HG02759 (cell line): ENCODE measurements at regions not wholly inside any gene's neighbourhood (a gene's known extent, or its start where the extent isn't known, plus 50 kb on each side); places are given as distances from the start of the nearest gene placed in this dataset.
"Not testable (repeated sequence)": the region's sequence is repeated elsewhere in the genome, so short reads cannot be mapped to it uniquely, and the experiment has no call there.

ENCODE experiments used
- ATAC-seq: cut with Tn5 transposase; IDR thresholded peaks from one replicate; pipeline ENCODE4 v1.9.1; 2021; ENCODE audit warnings: mild to moderate bottlenecking, moderate library complexity; ENCODE audit not compliant: unreplicated experiment

DNA sequence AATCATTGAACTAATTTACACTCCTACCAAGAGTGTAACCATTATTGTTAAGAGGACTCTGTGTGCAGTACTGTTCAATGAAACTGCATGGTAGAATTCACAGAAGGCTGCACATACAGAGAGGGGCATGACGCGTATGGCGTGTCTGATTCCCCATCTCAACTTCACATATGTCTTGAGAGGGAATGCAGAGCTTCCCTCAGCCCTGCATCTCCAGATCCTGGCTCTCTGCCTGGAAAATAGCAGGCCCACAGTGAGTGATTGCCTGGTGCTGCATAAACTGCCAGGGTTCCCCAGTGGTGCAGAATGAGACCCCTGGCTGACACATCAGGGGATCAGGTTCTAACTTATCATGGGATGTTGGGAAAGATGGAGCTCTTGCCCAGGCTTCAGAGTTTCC, 260.2 kb upstream of the ISX start:
- no peak for ATAC-seq

DNA sequence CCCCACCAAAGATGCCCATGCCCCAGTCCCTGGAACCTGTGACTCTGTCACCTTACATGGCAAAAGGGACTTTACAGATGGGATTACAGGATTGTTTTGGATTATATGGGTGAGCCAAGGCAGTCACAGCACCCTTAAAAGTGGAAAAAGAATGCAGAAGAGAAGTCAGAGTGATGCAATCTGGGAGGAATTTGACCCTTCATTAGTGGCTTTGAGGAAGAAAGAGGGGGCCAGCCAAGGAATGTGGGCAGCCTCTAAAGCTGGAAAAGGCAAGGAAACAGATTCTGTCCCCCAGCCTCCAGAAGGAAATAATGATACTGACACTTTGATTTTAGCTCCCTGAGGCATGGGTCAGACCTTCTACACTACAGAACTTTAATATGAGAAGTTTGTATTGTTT, 257.3 kb upstream of the ISX start:
- no peak for ATAC-seq

- no peak for ATAC-seq
Observed at GRCh38 chr22:34812631-34813030, 253.3 kb upstream of the ISX start.

DNA sequence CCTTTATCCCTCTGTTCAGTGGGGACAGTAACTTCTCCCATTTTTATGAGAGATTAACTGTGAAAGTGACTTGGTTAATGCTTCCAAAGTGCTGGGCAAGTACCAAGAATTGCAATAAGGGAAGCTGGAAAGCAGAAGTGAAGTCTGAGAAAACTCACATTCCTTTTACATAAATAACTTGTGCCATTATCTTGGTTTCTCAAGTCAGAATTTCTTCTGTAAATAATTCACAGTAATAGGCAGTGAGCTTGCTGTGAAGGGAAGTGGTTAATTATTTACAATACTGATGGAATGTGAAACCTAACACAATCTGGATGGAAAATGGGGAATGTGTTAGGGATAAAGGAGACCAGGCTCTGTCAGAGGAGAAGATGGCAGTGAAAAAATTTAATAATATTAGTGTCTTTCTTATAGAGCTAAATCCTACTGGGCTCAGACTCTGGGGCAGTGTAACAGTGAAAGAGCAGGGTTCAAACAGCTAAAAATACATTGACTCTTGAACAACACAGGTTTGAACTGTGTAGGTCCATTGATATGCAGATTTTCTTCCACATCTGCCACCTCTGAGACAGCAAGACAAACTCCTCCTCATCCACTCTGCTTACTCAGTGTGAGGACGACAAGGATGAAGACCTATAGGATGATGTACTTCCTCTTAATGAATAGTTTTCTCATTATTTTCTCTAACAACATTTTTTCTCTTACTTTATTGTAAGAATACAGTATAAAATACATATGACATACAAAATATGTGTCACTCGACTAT, 251.5 kb upstream of the ISX start:
- no peak for ATAC-seq

DNA sequence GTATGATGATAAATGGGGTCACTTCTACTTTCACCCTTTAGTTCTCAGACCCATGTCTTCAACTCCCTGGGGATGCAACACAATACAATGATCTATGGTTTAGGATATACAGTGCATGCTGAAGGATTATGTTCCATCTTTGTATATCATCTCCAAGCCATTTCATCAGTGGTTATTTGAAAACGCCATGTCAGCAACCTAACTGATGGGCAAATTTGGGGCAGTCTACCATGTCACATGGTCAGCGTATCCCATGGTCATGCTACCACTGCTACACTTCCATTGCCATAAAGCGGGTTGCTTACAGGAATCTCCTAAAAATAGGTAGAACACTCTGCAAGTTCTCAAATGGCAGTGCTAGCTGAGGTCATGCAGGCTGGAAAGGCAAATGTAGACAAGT, 236.5 kb upstream of the ISX start:
- no peak for ATAC-seq

- ATAC-seq, result no peak
Observed at GRCh38 chr22:34834059-34834458, 231.9 kb upstream of the ISX start.

DNA sequence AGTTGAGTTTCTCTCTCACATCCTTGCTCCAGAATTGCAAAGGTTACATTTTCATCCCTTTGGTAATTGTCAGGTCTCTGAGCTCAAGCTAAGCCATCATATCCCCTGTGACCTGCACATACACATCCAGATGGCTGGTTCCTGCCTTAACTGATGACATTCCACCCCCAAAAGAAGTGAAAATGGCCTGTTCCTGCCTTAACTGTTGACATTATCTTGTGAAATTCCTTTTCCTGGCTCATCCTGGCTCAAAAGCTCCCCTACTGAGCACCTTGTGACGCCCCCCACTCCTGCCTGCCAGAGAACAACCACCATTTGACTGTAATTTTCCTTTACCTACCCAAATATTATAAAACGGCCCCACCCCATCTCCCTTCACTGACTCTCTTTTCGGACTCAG, 231.4 kb upstream of the ISX start:
- ATAC-seq, result not testable (repeated sequence)

GRCh38 chr22:34841331-34841771, 224.6 kb upstream of the ISX start:
- no peak for ATAC-seq

GRCh38 chr22:34841911-34842310, 224.0 kb upstream of the ISX start:
- ATAC-seq, result no peak

DNA sequence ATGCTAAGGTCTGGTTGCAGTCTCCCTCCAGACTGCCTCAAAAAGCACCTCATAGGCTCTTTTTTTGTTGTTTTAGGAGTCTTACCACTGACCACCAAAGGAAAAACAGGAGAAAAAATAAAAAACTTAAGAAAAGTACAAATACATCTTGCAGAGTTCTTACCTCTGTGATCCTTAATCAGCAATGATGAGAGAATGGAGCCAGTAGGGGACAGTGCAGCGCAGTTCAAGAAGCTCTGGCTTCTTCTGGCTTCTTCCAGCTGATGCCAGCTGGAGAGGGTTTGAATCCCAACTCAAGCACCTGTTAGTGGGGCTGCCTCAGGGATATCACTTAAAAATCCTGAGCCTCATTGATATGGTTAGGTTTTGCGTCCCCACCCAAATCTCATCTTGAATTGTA, 223.3 kb upstream of the ISX start:
- no peak for ATAC-seq

- not testable (repeated sequence) for ATAC-seq
Observed at GRCh38 chr22:34843743-34844142, 222.2 kb upstream of the ISX start.

GRCh38 chr22:34845391-34845790, 220.6 kb upstream of the ISX start:
- ATAC-seq, result no peak

DNA sequence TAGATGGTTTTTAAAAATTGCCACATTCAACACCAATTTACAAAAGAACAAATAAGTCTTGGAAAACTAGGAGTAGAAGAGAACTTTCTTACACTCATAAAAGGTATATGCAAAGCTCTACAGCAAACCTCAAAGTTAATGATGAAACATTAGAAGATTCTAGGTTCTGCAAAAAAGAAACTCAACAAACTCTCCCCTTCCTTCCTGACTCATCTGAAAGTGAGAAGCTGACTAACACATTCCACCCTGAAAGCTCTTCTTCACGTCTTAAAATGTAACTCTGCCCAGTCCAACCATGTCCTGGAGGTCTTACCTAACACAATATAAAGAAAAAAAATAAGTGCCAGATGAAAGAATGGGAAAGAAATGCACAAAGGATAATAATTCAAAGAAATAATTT, 218.9 kb upstream of the ISX start:
- peak; percentile 71 for ATAC-seq

DNA sequence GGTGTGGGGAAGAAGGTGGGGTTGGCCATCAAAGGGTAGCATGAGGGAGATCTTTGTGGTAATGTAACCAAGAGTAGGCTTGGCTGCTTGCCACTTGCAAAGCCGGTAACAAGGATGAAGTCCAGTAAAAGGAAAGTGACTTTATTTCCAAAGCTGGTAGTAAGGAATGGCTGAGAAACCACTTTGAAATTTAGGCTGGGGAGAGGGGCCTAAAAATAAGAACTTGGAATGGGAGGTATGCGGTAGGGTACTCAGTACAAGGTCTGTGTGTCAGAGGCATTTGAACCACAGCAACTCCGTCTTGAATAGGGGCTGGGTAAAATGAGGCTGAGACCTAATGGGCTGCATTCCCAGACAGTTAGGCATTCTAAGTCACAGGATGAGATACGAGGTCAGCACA, 216.0 kb upstream of the ISX start:
- ATAC-seq, result no peak

DNA sequence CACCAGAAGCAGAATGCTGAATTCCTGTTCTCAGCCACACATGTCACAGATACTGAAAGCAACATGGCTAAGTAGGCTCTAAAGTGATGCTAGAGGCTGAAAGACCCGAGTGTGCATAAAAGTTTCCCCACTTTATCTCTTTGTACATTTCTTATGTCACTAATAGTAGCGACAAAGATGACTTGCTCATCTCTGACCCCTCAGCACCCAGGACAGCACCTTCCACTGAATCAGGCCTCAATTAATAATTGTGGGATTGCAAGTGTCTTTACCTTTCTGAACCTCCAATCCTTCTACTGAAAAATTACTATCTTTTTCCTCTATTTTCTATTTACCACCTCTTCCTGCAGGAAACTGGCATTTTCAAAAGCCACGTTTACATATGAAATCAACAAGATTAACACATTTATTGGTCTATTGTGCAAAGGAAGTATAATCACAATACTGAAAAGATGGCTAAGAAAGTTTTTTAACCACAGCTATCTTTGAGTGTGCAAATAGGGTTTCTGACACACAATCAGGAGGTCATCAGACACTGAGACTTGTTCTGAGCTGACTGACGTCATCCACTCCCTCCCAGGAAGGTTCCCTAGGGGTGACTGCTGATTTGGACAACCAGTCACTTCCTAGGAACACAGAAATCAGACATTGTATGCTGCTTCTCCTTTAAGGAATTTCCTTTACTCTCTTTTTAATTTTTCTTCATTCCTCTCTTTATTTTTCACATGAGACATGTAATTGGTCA, 213.9 kb upstream of the ISX start:
- ATAC-seq, result no peak

GRCh38 chr22:34855471-34855870, 210.5 kb upstream of the ISX start:
- no peak for ATAC-seq

DNA sequence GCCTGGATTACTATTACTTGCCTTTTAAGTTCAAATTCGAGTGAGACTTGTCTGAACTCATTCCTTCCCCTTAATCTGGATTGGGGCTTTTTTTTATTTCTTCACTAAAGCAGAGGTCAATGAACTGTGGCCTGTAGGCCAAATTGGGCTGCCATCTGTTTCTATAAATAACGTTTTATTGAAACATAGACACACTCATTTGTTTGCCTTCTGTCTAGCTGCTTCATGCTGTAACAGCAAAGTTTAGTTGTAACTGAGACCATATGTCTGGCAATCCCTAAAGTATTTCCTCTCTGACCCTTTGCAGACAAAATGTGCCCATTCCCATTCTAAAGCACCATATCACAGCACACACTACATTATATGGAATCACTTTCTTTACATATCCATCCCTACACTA, 207.9 kb upstream of the ISX start:
- ATAC-seq, result no peak

DNA sequence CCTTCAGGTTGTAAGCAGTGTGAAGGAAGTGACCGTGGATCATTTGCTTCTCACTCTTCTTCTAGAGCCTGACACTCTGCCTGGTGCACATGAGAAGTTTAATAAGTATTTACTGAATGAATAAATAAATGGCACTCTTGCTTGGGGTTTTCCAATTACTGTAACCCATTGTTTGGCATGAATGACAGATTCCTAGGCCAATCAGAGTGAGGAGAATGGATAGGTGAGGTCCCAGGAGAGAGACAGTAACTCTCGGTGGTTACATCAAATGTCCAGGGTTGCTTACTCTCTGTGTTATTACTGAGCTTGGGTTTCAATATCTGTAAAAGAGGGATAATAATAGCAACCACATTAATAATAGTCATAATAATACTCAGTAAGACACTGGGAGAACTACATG, 204.2 kb upstream of the ISX start:
- ATAC-seq, result no peak

GRCh38 chr22:34866081-34866480, 199.9 kb upstream of the ISX start:
- no peak for ATAC-seq

- no peak for ATAC-seq
Observed at GRCh38 chr22:34866495-34867131, 199.3 kb upstream of the ISX start.

DNA sequence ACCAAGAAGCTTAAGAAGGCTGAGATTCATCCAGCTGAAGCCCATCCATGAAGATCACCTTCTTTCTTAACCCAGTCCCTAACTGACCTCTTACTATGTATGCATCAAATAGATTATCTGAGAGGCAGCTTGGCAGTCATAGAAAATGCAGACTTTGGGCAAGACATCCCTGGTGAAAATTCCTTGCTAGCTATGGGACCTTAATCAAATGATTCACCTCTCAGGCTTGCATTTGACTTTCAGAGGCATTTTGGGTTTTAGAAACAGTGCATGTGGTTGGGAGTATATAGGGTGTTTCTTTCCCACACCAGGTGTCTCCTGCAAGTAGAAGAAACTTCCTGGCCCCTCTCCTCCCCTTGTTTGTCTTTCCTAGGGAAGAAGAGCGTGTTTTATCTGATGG, 188.5 kb upstream of the ISX start:
- no peak for ATAC-seq

DNA sequence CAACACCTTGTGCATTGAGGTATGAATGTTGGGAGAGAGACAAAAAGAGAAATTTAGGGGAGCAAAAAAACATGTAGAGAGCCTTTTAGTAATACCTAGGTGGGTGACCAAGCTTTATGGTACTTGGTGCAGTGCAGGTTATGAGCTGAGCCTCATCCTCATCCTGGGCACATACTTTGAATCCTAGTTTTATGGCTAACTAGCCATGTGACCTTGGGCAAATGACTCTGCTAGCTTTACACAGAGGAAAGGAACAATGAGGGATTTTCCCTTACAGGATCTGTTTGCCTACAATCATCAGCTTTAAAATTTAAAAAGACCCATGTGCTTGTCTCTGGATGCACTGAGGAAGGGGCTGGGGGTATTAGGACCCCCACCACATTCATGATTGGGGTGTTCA, 187.8 kb upstream of the ISX start:
- no peak for ATAC-seq
